ENCODE measurements at regions not wholly inside any gene's neighbourhood (a gene's known extent, or its start where the extent isn't known, plus 50 kb on each side); places are given as distances from the start of the nearest gene placed in this dataset.

DNA sequence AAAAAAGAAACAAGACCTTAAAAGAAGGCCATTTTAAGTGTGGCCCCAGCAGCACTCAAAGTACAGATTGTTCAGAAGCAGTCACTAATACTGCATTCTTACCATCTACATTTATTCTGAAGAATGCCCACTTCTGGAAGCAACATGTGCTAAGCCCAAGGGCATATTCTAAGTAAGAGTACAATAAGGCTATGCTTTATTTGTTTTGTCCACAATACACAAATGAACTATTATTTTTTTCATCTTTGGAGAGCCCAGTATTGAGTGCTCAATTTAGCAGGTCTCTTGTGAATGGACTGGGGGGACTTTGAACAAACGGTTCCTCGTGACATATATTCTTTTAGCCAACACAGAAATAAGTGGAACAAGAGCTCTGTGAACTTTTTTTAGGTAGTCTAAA lies 191.4 kb upstream of the CHORDC1 start:
- peak; percentile 4 for DNase-seq (ENCODE audit: low spot score)

DNA sequence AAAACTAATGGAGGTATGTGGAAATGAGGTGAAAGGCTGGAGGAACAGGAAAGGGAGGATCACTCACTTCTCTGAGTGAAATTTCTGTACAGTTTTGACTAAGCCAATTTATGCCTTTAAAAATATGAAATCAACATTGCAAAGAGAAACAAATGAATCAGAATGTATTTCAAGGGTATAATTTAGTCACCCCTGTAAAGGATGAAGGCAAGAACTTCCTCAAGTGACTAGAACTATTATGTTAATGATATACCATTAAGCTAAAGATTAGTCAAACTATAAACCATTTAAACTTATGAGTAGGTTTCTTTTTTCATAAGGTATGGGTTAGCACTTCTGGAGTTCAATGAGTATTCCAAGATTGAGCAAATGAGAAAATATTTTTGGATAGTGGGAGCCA lies 184.5 kb upstream of the CHORDC1 start:
- no peak for DNase-seq (ENCODE audit: low spot score)

DNA sequence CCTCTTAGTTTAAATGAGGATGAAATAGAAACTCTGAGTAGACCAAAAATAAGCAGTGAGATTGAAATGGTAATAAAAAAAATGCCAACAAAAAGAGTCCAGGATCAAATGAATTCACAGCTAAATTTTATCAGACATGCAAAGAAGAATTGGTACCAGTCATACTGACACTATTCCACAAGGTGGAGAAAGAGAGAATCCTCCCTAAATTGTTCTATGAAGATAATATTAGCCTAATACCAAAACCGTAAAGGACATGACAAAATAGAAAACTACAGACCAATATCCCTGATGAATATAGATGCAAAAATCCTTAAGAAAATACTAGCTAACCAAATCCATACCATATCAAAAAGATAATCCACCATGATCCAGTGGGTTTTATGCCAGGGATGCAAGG lies 169.8 kb upstream of the CHORDC1 start:
- no peak for DNase-seq (ENCODE audit: low spot score)

DNA sequence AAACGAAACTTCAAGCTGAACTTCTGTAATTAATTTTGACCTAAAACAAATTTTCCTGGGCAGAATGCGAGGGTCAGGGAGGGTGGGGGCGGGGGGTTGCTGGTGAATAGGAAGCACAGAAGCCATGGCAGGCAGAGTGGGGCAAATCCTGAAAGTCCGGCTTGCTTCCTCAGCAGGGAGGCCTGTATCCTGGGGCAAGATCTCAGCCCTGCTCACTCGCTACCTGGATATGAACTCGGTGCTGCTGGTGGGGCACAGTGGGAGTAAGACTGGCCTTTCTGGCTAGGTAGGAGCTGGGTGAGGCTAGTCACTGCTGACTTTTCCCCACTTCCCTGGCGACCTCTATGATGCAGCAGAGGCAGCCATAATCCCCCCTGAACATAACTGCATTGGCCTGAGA lies 168.9 kb upstream of the CHORDC1 start:
- no peak for DNase-seq (ENCODE audit: low spot score)

DNA sequence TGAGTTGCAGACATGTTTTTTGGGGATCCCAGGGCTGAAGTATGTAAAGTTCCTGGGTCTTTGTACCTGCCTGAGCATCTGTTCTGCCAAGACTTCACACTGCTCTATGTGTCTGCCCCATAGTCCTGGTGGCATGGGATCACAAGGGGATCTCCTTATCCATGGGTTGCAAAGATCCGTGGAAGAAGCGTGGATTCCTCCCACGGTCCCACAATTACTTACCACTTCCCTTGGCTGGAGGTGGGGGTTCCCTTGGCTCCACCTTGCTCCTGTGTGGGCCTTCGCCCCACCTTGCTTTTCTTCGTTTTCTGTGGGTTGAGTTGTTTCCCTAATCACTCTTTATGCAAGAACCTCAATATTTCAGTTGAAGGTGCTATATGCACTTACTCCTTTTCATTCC lies 157.4 kb upstream of the CHORDC1 start:
- no peak for DNase-seq (ENCODE audit: low spot score)

- no peak for DNase-seq (ENCODE audit: low spot score)
Observed at GRCh38 chr11:90373971-90374370, 151.1 kb upstream of the CHORDC1 start.

DNA sequence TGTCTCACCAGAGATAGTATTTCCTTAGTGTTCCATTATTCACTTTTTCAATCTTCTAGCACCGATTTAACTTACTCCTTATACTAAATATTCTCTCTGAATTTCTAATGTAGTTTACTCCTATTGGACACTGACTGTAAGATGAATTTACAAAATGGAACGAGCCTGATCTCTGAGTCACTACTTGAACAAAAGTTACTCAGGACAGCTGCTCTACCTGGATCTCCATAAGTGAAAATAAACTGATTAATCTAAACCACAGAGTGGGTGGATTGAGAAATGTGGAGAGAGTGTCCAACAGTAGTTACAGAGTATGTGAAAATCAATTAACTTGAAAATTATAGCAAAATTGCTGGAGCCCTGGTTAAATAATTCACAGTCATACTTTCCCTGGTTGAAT lies 141.7 kb upstream of the CHORDC1 start:
- DNase-seq (ENCODE audit: low spot score) = no peak

GRCh38 chr11:90363739-90364138 lies 140.9 kb upstream of the CHORDC1 start:
- no peak for DNase-seq (ENCODE audit: low spot score)

- DNase-seq (ENCODE audit: low spot score) = no peak
Observed at GRCh38 chr11:90355200-90355599, 132.4 kb upstream of the CHORDC1 start.

DNA sequence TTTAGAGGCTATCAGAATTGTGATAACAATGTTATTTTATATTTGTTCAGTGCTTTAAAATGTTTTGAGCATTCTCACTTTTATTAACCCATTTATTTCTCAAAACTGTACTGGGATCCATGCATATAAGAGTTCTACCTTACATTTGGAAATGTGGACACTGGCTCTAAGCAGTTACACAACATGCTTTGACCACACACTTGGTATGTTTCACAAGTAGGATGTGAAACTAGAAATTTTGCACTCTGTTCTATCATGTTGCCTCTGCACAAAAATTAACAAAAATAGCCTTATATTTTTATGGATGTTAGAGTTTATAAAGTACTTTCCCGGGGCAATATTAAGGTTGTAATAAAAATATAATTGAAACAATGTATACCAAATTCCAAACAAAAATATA lies 126.9 kb upstream of the CHORDC1 start:
- no peak for DNase-seq (ENCODE audit: low spot score)

DNA sequence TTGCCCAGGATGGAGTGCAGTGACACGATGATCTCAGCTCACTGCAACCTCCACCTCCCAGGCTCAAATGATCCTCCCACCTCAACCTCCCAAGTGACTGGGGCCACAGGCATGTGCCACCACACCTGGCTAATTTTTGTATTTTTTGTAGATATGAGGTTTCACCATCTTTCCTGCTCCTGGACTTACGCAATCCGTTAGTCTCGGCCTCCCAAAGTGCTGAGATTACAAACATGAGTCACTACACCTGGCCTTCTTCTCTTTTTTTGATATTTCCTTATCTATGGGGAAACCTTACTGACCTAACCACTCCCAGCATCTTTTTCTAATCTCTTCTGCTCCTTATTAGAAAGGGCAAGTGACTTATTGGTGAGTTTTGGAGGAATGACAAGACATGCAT lies 121.7 kb upstream of the CHORDC1 start:
- no peak for DNase-seq (ENCODE audit: low spot score)

- DNase-seq (ENCODE audit: low spot score) = no peak
Observed at GRCh38 chr11:90343673-90344072, 120.8 kb upstream of the CHORDC1 start.

DNA sequence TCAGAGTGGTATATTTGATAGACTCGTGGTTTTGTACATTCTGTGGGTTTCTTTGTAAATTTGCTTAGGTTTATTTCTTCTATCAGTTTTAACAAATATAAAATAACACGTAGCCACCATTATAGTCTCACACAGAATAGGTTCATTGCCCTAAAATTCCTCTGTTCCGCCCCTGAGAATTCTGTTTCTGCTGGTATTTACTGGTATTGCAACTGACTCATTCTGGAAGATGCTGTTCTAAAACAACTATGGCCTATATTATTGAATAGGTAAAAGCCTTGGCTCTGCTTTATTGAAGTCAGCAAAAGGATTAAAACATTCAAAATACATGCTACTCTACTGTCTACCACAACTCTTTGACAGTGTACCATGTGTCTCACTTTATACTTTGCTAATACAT lies 119.1 kb upstream of the CHORDC1 start:
- no peak for DNase-seq (ENCODE audit: low spot score)

GRCh38 chr11:90332415-90332814 lies 109.6 kb upstream of the CHORDC1 start:
- DNase-seq (ENCODE audit: low spot score) = no peak

DNA sequence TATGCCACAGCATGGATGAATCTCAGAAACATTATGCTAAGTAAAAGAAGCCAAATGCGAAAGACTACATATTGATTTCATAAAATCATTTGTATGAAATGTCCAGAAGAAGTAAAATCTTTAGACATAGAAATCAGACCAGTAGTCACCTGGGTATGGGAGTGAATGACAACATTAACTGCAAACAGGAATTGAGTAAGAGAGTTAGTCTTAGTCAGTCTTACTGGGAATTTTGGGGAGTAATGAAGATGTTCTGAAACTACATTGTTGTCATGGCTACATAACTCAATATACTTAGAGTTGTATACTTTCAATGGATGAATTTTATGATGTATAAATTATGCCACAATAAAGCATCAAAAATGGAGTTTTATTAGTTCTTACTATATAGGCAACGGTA lies 107.8 kb upstream of the CHORDC1 start:
- no peak for DNase-seq (ENCODE audit: low spot score)

DNA sequence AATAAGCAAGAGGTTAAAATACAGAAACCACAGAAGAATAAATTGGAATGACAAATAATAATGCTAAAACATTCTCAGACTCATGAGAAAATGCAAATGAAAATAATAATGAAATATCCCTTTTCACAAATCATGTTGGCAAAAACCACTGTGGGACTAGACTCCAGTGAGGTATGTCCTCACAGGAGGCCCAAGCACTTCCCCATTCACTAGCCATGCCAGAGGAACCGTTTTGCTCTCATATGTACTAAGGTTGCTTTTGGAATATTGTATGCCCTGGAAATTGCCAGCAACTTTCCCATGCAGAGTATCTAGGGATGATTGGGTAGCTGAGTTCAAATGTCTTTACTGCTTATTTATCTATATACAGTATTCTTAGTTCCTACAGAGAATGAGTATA lies 106.2 kb upstream of the CHORDC1 start:
- no peak for DNase-seq (ENCODE audit: low spot score)

- DNase-seq (ENCODE audit: low spot score) = no peak
Observed at GRCh38 chr11:90326647-90327046, 103.8 kb upstream of the CHORDC1 start.

GRCh38 chr11:90323289-90323688 lies 100.4 kb upstream of the CHORDC1 start:
- no peak for DNase-seq (ENCODE audit: low spot score)

DNA sequence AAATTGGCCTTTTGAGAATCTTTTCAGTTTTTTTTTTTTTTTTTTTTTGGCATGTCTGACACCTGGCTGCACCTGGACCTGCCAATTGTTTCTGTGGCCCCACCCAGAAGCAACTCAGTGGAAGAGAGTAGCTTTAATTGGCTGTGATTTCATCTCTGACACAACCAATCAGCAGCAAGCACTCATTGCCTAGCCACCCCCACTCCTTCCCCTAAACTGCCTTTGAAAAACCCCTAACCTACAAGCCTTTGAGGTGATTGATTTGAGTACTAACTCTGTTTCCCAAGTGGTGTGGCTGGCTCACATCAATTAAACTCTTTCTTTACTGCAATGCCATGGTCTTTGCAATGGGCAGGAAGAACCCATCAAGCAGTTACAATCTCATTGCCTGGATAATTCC lies 98.2 kb upstream of the CHORDC1 start:
- no peak for DNase-seq (ENCODE audit: low spot score)

GRCh38 chr11:90318651-90319050 lies 95.8 kb upstream of the CHORDC1 start:
- DNase-seq (ENCODE audit: low spot score) = no peak

DNA sequence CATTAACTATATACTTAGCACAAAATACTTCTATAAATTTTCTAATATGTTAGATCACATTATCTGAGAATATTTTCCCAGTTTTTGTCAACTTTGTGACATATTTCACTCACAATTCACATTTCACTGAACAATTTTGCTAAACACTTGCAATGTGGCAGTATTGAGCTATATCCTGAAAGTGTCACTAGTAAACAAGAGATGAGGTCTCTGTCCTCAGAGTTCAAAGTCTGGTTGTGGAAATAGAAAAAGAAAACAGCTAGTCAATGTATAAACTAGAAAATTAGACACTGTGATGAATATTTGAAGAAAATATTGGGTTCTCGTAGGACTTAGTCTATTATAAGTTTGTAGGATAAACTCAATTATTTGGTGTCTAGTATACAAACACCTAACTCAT lies 87.4 kb upstream of the CHORDC1 start:
- DNase-seq (ENCODE audit: low spot score) = no peak

DNA sequence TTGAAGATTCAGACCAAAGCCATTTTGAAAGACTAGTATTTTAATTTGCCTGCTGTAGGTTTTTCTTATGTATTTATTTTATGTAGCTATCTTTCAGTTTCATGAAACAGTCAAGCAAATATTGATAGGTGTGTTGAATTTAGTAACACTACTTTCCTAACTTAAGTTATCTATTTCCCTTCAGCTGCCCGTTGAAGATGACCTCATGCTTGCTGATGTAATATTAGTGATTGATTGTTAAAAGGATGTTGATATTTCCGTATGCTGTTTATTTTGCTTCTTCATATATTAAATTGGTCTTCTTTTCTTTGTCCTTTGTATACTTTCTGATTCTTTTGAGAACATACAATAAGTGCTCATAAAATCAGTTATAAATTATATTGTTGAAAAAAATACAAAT lies 86.8 kb upstream of the CHORDC1 start:
- no peak for DNase-seq (ENCODE audit: low spot score)

GRCh38 chr11:90294526-90294925 lies 71.7 kb upstream of the CHORDC1 start:
- no peak for DNase-seq (ENCODE audit: low spot score)

GRCh38 chr11:90294091-90294490 lies 71.2 kb upstream of the CHORDC1 start:
- DNase-seq (ENCODE audit: low spot score) = no peak

DNA sequence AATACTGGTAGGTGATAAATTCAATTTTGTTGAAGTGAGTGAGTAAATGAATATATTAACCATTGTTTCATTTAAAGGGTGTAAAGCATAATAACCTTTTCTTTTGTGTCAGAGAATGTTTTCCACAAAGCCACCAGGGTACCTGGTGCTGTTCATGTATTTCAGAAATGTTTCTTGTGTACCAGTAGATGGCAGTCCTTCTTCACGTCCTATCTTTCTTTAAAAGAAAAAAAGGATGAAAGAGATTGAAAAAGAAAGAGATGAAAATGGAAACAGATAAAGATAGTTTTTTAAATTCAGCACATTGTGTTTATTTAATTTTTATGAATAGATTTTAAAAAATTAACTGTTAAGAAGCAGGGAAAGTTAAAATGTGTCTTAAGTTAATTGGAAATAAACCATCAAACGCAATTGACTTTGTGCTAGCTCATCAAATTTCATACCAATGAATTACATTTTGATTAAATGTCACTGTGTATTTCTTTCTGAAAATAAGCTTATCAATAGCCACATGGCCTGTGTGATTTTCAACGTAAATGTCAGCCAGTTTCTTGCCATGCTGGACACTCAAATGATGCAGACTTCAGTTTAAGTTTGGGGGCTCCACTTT lies 65.5 kb upstream of the CHORDC1 start:
- no peak for DNase-seq (ENCODE audit: low spot score)
